GM11168 (cell line): ENCODE measurements at regions not wholly inside any gene's neighbourhood (a gene's known extent, or its start where the extent isn't known, plus 50 kb on each side); places are given as distances from the start of the nearest gene placed in this dataset.
"Not testable (repeated sequence)": the region's sequence is repeated elsewhere in the genome, so short reads cannot be mapped to it uniquely, and the experiment has no call there.

Experiments
- in situ Hi-C: fragments of 300-500 bp; cut with MboI; formaldehyde crosslinking; loops from one replicate; pipeline ENCODE4 v1.12.0; 2022; ENCODE audit warnings: low sequenced_read_pairs; ENCODE audit not compliant: unreplicated experiment

GRCh38 chr2:16416651-16417050, 249.0 kb downstream of the CYRIA start:
- in situ Hi-C loops: no loop called here

GRCh38 chr2:16415861-16416260, 249.8 kb downstream of the CYRIA start:
- in situ Hi-C loops: not testable (repeated sequence)

DNA sequence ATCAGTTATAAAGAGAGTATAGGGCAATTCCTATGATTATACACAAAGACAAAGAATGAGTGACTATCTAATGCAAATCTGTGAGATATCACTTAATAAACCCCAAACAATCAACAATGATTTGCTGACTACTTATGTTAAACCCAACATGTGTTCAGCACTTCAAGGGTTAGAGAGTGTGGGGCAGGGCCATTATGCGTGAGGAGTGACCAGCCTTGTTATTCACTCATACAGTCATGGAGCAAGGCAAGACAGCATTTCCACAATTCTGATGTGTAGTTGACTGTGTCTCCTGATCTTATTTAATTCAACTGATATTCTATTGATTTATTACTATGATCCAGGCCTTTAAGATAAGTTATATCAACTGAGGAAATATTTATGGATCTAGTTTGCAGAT, 251.7 kb downstream of the CYRIA start:
- in situ Hi-C loops: no loop called here

GRCh38 chr2:16413285-16413684, 252.3 kb downstream of the CYRIA start:
- in situ Hi-C loops: no loop called here

- in situ Hi-C loops: no loop called here
These were observed 253.2 kb downstream of the CYRIA start for GRCh38 chr2:16412321-16413030.

GRCh38 chr2:16411788-16412187, 253.8 kb downstream of the CYRIA start:
- in situ Hi-C loops: no loop called here

DNA sequence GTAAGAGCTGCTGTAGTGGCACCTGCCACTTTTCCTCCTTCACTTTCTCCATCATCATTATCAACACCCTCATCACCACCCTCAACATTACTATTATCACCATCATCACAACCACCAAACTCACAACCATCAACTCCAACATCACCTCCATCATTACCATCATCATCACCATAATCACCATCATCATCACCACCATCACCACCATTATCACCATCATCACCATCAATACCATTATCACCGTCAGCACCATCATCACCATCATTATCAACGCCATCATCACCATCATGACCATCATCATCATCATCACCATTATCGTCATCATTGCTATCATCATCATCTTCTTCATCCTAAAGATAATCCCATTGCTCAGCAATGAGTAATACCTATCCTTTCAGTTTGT, 255.8 kb downstream of the CYRIA start:
- in situ Hi-C loops: no loop called here

GRCh38 chr2:16409006-16409390, 256.6 kb downstream of the CYRIA start:
- in situ Hi-C loops: no loop called here

GRCh38 chr2:16408331-16409005, 257.2 kb downstream of the CYRIA start:
- in situ Hi-C loops: no loop called here

- in situ Hi-C loops: no loop called here
These were observed 258.3 kb downstream of the CYRIA start for GRCh38 chr2:16407358-16407757.

DNA sequence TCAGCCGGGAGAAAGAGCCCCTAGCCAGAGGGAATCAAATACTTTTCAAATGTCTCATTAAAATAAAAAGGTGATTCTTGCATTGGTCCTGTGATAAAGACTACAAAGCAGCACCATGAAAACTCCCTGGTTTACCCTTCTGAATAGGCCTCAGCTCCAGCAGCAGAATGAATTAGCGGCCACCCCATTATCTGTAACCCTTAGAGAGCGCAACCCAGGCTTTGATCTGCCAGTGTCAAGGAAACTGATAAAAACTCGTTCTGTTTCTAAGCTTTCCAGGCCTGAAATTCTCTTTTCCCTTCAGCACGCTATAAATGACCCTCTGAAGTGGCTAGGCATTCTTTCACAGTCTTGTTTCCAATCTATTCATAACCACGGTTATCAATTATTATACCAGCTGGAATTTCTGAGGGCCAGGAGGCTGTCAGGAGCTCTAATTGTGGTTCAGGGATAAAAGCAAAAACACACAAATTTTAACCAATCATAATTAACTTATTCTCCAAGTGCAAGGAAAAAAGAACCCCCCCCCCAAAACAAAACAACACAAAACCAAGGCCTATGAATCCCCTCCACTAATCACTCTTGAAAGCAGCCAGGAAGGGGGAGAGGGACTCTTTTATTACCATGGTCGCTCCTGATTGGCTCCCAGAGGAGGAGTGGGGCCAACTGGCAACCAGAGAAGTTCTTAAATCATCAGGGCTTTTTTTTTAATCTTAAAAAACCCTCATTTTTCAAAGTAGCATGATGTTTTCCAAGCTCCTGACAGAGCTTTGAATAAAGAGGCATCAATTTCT, 258.9 kb downstream of the CYRIA start:
- in situ Hi-C loops: no loop called here

GRCh38 chr2:16405551-16405950, 260.1 kb downstream of the CYRIA start:
- in situ Hi-C loops: no loop called here

GRCh38 chr2:16404551-16405300, 260.9 kb downstream of the CYRIA start:
- in situ Hi-C loops: no loop called here

DNA sequence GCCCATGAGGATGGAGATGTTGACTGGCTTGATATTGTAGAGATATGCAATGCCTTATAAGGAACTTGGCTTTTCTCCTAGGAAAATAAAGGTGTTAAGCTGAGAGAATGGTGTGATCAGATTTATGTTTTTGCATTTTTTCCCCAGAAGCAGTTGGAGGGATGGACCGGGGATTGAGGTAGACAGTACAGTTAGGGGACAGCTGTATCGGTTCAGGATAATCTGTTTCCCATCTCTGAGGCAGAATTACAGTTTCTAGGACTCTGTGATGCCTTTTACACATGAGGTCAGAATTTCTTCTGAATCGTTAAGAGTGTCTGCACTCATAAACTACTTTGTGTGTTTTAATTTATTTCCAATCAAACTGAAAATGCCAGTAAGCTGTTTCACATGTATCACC, 261.5 kb downstream of the CYRIA start:
- in situ Hi-C loops: no loop called here

DNA sequence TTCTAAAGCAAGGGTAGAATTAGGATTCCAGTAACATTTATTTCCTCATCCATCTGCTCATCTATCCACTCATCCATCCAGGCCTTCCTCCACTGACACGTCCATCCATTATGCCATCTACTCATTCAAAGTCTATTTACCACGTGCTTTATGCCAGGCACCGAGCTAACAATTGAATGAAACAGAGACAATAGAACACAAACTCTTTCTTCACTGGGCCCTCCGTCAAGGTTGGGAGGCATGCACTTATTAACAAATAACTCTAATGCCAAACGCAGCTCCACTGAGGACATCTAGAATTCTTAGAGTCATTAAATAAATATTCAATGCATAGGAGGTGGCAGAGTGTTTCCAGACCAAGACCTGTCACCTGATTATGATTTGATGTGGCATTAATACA, 262.7 kb downstream of the CYRIA start:
- in situ Hi-C loops: no loop called here

DNA sequence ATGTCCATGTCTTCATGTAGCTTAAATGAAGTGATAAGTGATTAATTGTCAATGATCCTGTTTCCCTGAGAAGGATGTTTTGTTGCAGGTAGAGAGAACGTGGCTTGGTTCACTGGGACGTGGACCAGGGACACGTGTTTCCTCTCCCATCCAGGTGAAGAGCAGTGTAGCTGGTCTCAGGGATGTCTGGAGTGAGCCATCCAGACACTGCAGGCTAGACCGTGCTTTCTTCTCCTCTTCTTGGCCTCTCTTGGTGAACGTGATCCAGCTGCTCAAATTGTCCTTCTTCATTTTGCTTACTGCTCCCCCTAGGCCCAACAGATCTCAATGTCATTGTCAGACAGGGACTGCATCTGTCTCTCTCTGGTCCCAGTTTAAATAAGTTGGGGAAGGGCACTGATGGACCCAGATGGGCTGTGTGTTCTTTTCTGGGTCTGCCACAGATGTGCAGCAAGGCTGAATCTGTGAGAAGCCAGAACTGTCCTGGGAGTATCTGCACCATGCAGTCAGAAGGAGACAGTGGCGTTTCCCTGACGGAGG, 263.8 kb downstream of the CYRIA start:
- in situ Hi-C loops: no loop called here

- in situ Hi-C loops: no loop called here
These were observed 265.5 kb downstream of the CYRIA start for GRCh38 chr2:16400127-16400623.

DNA sequence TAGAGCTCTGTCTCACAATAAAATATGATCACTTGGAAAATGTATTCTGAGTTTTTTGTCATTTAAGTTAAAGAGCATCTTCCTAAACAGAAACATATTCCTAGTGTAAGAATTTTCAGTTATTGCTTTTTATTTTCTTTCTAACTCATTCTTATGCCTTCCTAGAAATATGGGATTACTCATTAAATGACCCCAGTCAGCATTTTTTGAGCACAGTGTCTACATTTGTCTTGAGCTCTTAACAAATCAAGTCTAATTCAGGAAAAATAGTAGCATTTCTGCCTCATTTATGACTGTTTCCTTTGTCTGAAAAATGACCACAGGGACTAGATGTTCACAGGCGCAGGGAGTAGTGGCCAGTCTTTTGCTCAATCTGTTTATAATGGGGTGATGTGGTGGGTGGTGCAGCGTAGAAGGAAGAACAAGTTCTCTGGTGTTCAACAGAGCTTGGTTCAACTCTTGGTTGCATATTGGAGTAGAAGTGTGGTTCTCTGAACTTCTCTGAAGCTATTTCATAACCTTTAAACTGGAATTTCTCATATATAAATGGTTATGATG, 267.1 kb downstream of the CYRIA start:
- in situ Hi-C loops: no loop called here

DNA sequence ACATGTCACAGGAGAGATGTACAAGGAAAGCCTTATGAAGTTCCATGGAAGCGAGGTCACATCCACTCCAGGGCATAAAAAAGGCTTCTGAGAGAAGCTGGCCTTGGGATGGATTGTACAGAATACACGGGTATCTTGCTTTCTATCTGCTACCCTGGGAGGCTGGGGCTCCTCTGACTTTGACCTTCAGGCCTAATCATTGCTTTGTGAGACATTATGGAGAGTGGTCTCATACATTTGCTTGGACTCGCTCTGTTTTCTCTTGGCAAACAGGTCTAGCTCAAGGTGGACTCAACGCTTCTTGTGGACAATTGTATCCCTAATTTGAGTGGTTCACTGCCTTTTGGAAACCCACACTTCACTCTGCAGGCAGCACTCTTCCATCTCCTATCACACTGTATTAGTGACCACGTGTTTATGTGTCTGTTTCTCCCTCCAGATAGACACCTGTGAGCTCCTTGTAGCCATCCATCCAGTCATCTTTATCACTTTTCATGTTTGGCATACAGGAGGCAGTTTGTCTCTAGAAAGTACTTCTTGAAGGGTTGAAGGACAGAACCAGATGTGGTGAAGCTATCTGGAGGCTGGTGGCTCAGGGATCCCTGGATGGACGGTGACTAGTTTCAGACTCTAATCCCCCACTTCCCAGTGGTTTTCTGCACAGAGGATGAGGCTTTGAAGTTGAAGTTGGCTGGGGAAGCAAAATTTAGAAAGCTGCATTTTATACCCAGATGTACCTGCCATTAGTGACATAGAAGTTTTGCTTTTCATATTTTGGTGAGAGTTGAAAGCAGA, 267.8 kb downstream of the CYRIA start:
- in situ Hi-C loops: no loop called here
